Lung microvascular endothelial cell (primary cell): ENCODE measurements at regions not wholly inside any gene's neighbourhood (a gene's known extent, or its start where the extent isn't known, plus 50 kb on each side); places are given as distances from the start of the nearest gene placed in this dataset.

ENCODE experiments used
- DNase-seq, 2 donors: peaks; one replicate each; pipeline versions ENCODE4 v3.0.0 to v3.0.0-alpha.2; 2010; ENCODE audit warnings: low read depth in 2 of 2

DNA sequence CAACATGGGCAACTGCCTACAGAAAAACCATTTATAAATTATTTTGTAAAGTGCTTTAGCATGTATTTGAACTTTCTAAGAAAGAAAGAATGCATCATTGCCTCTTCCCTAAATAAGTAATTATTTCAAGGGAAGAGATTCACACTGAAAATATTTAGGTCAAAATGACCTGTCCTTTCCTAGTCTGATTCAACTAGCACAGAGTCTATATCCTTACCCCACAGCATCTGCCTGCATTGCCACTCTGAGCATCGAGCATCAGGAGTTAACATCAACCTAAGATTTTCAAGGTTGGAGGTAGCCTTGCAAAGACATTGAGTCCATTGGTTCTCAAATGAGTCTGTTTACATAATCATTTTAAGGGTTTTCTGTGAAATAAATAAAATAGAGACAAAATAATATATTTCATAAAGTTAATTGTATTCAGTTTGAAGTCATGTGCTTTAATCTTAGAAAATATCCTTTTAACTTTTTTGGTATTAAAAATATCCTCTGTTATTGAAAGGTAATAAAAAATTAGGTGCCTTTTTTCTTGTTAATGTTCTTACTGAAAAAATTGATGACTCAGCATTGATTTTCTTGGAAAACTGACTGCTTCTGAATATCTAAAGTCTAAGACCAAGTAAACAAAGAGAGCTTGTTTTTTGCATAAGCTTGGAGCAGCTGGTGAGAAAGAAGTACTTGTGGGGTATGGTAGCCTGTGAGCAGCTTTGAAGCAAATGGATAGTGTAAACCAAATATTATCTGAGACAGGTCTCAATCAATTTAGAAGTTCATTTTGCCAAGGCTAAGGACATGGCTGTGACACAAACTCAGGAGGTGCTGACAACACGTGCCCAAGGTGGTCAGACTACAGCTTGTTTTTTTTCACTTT, 269.0 kb upstream of the CLEC14A start:
- DNase-seq = no peak

DNA sequence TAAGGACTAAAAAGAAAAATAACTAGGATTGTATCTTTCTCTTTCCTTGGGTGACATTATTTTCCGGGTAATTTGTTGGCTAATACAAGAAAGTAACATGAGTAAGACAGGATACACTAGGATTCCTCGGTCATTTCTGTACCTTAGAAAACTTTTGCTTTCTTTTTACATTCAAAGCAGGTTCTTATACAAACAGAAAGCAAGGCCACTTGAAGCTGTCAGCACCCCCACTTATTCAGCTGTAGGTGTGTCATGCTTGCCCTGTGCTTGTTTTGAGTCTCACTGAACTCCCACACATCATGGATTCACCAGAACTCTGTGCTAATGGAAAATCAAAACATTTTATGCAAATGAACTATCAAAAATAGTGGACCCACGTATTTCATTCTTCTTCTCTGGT, 266.8 kb upstream of the CLEC14A start:
- peak in 1 of 2 donors; percentile 21 for DNase-seq

DNA sequence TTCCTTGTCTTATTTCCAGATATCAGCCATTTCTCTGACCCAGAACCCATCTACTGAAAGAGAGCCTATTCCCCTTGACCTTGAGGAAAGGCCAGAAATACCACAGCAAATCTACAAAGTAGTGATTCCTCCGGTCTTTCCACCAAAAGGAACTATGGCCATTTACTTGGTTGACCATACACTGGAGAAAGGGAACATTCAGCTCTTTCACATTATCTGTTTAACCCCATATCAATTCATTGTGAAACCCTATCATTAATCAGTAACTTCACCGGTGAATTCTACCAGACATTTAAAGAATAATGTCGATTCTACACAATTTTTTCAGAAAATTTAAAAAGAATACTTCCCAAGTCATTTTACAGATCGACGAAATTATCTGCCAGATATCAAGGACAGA, 265.7 kb upstream of the CLEC14A start:
- DNase-seq = no peak

DNA sequence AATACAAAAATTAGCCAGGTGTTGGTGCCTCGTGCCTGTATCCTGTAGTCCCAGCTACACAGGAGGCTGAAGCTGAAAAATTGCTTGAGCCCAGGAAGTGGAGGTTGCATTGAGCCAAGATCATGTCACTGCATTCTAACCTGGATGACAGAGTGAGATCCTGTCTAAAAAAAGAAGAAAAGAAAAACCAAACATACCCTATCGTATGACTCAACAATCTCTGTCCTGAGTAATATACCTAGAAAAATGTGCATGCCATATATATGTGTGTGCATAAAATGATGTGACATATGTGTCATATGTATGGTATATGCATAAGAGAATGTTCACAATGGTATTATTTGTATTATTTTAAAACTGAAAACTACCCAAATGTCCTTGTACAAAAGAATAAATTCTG, 261.5 kb upstream of the CLEC14A start:
- no peak for DNase-seq

DNA sequence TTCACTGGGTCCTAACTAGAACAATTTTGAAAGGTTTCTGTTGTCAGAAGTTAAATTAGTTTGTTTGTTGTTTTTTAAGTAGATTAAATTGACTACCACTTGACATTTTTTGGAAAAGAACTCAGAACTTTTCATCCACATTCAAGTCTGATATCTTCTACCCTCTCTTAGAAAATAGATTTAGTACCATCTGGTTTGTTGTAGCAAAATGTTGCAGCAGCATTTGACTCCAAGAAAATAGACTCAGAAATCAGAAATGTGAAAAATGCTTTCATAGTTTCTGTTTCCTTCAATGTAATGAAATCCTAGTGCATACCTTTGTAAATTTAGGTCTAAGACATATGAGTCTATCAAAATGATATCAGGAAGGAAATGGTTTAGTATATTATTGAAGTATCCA, 256.3 kb upstream of the CLEC14A start:
- DNase-seq = no peak

DNA sequence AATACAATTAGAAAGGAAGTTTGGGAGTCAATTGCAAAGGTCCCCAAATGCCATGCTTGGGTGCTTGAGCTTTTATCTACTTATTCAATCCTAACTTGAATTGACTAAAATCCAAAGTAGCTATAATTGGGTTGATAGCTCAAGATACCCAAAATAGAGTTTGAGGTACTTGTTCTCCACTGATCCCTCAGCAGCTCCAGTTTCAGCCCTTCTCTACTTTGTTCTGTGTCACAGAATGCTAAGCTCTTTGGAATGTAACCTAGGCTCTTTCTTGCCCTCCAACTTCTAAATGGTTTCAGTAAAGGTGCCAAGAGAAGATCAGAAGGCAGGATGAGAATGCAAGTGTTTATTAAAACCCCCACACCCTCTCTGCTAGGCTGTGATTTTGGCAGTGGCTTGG, 251.4 kb upstream of the CLEC14A start:
- no peak for DNase-seq

DNA sequence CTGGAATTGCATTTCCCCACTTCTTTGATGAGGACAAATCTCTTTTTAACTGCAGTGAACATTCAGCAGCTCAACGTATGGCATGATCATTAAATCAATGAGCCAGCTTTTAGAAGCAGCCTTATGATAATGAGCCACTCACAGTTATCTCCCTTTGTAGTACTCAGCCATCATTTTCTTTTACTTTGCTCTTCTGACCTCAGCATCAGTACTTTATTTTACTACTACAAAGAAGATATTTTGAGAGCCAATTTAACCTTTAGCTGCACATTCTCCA, 250.0 kb upstream of the CLEC14A start:
- no peak for DNase-seq

DNA sequence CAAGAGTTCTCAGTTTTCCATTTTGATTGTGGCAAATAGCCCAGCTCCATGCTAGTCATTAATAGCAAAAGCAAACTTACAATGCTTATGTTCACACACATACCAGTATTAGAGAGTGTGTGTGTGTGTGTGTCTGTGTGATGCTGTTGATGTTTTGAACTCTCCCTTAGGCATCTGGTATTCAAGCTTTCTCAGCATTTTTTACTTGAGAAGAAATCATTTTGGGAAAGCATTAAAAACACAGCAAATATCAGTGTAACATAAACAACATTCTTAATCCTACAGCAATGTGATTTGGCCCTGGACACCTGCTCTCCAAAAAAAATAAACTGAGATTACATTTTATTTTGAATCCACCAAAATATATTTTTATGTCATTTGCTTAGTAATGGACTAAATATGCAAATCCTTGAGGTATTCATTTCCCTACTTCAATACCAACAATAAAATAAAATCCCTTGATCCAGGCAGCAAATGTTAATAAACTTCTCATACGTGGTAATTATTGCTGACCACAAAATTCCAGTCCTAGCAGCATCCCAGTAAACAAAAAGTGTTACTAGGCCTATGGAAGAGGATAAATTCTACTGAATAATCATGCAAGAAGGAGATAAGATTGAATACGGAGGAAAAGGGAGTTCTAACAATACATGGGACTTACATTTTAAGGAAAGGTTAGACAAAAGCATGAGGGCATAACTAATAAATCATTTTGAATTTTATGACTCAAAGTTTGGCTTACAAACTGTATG, 249.5 kb upstream of the CLEC14A start:
- peak in 1 of 2 donors; percentile 22 for DNase-seq

DNA sequence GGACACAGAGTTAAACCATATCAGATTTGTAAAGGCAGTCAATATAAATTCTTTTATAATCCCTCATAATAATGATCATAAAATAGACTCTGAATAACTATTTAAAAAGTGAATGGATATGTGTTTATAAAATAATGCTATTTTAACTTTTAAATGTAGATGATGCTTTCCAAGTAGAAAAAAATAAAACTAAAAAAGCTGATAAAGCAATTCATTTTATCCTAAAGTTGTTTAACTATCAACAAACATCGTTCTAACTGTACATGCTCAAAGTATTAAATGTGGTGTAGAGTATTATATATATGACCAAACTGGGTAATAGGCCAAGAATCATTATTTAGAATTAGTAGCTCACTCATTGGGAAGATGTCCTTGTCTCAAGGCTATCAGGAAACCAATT, 248.3 kb upstream of the CLEC14A start:
- no peak for DNase-seq

DNA sequence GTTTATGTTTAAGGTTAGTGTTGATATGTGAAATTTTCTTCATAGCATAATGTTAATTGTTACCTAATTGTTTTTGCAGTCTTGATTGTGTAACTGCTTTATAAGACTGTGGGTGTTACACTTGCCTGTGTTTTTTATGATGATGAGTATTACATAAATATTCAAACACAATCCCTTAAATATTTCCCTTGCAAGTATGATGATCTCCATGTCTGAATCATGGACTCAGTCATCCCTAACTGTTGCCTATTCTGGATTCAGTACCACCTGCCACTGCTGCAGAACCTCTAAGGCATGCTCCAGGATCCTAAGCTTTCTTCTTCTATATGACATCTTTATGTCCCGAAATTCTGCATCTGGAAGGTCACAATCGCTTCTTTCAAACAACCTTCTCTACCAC, 246.3 kb upstream of the CLEC14A start:
- DNase-seq = no peak

DNA sequence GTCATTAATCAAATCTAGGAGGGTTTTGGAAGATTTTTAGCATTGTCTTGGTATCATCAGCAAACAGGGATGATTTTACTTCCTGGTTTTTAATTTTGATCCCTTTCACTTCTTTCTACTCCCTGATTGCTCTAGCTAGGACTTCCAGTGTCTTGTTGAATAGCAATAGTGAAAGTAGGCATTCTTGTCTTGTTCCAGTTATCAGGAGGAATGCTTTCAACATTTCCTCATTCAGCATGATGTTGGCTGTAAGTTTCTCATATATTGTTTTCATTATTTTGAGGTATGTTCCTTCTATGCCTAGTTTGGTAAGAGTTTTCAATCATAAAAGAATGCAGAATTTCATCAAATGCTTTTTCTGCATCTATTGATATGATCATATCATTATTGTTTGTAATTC, 244.2 kb upstream of the CLEC14A start:
- no peak for DNase-seq

DNA sequence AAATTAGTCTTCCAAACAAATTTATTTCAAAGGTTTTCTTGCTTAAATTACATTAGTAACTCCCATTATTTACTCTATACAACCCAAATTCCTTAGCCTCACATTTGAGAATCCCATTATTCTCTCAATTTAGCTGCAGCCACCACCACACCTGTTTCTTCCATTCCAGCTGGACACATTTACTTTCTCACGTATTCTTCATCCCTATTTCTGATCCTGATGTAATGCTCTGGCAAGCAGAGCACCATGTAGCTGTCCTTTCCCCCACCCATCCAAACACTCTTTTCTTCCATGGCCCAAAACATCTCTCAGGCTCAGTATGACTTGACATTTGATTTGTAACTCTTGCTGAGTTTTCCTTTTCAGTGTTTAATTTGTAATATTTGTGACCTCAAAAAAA, 240.2 kb upstream of the CLEC14A start:
- DNase-seq = no peak

DNA sequence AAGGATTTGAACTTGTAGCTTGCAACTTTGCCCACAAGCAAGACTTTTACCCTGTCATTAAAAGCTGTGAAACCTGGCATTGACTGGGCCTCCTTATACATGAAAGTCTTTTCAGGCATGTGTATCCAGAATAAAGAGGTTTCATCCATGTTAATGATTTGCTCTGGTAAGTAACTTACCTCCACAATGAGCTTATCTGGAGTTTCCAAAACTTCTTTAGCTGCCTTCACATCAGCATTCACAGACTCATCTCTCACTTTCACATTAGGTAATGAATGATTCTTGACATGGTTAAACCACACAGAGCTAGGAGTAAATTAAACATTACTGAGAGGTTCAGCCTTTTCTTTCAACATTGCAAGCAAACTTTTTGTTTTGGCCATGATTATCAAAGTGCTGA, 234.4 kb upstream of the CLEC14A start:
- DNase-seq = no peak

DNA sequence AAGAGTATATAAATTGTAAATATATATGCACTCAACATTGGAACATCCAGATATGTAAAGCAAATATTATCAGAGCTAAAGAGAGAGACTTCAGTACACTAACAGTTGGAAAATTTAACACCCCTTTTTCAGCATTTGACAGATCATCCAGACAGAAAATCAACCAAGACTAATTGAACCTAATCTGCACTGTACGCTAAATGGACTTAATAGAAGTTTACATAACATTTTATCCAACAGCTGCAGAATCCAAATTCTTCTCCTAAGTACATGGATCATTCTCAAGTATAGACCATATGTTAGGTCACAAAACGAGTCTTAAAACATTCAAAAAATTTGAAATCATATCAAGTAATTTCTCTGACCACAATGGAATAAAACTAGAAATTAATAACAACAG, 229.1 kb upstream of the CLEC14A start:
- no peak for DNase-seq

DNA sequence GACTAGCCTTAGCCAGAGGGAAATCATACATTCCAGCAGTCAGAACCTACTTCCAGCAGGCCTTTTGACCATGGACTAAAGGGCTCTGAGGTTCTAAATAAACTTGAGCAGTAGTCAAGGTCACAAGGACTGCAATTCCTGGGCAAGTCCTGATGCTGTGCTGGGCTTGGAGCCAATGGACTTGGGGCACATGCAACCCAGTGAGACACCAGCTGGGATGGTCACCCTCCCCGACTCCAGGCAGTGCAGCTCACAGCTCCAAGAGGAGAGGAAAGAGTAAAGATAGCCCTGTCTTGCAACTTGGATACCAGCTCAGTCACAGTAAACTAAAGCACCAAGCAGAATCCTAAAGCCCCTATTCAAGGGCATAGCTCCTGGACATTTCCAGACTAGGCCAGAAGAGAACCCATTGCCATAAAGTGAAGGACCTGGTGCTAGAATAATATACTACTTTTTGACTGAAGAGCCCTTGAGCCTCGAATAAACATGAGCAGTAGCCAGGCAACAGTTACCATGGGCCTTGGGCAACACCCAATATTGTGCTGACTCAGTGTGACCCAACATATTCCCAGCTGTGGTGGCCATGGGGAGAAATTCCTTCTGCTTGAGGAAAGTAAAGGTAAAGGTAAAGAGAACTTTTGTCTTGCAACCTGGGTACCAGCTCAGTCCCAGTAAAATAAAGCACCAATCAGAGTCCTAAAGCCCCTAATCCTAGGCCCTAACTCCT, 226.2 kb upstream of the CLEC14A start:
- DNase-seq = peak; percentile 2 to 40

DNA sequence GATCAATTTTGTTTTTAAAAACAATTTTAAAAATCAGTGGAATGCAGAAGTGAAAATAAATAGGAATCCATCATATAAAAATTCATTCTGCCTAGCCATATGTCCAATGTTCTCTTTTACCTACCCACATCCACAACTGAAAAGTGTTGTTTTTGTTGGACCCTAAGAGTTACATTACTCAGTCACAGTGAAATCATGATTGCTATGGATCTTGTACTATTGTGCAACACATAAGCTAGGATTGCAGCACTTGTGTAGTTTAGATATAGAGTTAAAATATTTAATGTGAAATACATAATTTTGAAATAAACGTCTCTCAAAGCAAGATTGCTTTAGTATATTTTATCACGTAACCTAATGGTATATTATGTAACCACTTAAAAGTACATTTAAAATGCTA, 213.3 kb upstream of the CLEC14A start:
- no peak for DNase-seq

DNA sequence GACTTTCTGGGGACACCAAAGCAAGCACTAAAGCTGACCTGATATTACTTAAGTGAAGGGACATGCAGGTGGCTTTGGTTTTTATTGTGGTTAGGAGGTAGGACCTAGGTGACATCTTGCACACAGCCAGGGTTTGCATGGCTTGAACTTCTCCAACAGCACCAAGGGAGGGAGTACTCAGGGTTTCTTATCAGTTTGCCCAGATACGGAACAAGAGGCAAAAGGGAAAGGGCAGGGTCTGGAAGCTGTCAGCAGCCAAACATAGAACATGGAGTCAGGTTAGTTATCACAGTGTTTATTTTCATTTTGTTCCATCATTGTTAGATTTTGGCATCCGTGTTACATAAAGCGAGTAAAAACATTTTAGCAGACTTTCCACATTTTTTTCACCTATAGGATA, 186.3 kb upstream of the CLEC14A start:
- peak; percentile 45 to 76 for DNase-seq

DNA sequence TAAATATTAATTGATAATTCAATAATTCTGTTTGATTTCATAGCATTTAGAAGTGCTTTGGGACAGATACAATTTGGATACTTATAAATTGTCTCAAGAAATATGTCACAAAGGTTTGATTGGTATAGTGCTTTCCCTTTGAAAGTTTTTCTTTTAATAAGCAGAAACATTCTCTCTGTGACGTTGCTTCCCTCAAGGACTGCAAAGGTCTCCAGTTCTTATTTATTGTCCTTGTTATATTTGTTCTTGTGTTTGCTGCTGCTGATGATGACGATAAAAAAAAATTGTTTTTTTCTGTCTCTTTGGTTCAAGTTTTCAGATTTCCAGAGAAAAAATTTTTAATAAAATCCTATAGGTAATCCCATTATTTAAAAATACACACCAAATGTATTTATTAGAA, 176.3 kb upstream of the CLEC14A start:
- DNase-seq = no peak

DNA sequence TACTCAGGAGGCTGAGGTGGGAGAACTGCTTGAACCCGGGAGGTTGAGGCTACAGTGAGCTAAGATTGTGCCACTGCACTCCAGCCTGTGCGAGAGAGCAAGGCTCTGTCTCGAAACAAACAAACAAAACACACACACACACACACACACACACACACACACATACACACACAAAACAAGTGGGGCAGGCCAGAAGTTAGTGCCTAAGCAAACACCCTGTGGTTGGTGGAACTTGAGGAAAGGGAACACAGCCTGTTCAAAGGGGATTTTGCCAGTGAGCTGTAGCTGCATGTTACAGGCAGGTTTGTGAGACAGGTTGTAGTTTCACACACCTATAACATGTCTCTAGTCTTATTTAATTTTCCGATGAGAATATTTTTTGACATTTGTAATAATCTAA, 175.3 kb upstream of the CLEC14A start:
- no peak for DNase-seq

DNA sequence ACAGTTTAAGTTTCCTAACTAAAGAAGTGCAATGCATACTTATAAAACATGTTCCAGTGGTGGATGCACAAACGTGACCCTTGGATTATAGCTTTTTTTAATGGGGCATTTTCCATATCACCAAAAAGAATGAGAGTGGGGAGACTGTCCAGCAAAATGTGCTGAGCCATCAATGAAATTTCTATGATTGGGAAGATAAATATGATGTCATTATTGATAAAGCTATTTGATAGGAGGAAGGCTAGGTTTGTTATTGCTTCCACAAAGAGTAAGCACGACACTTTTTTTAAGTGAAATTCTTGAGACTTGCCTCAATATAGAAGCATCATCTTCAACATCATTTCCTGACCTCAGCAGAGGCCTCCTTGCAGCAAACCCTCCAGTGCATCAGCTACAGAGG, 174.6 kb upstream of the CLEC14A start:
- no peak for DNase-seq

DNA sequence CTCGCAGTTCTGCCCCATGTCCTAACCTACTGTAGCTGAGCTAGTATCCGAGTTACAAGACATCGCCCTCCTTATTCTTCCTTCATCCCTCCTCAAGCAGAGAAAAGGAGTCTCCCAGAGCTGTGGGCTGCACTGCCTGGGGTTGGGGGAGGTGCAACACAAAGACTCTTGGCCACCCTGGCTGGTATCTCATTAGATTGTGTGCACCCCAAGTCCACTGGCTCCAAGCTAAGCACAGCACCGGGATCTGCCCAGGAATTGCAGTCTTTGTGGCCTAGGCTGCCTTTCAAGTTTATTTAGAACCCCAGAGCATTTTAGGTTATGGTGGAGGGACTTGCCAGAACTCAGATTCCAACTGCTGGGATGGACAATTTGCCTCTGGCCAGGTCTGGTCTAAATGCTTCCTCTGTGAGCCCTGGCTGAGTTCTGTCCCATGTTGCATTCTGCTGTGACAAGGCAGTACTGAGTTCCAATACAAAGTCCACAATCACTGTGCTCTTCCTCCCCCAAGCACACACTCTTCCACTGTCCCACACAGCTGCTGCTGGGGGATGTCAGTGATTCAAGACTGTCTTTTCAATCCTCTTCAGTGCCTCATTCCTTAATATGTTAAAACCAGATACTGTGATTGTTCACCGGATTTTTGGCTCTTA, 169.6 kb upstream of the CLEC14A start:
- DNase-seq = no peak

DNA sequence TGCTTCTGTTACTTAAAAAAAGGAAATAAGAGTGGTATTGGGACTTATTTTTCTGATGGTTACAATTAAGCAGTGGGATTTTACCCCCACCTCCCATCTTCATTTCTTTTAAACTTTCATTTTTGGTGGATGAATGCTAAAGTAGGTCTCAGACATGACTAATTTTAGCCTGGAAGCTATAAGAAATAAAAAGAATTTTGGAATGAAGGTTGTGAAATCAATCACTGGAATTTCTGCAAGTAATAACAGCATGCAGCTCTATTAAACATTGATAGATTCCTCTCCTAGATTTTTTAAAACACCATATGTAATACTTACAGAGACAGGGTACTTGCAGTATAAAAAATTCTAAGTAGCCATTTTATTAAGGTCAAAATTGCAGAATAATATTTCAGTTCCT, 164.2 kb upstream of the CLEC14A start:
- DNase-seq = no peak
